ENCODE measurements at regions not wholly inside any gene's neighbourhood (a gene's known extent, or its start where the extent isn't known, plus 50 kb on each side); places are given as distances from the start of the nearest gene placed in this dataset.

GRCh38 chr6:63140114-63140513, 71.2 kb upstream of the FKBP1C start:
- H4K8ac ChIP-seq (ENCODE audit: low read depth, low read length) = no peak overlapping the region
- H3K36me3 ChIP-seq (ENCODE audit: control insufficient read depth in 1 of 2, insufficient read depth in 2 of 2, low read length in 2 of 2) = no peaks in the 10 kb centered on the region
- no peak overlapping the region for H2BK5ac ChIP-seq (ENCODE audit: low read depth, low read length, poor library complexity)
- no peak overlapping the region for H4K91ac ChIP-seq (ENCODE audit: low read depth, low read length)
- H3K9ac ChIP-seq (ENCODE audit: low read length) = no peak overlapping the region
- no peaks in the 10 kb centered on the region for H3K27me3 ChIP-seq (ENCODE audit: insufficient read depth, low read length)
- no peaks in the 10 kb centered on the region for H3K79me2 ChIP-seq (ENCODE audit: control insufficient read depth, insufficient read depth, low read length, poor library complexity)
- no peak overlapping the region for H3K14ac ChIP-seq (ENCODE audit: low read length)
- no peak for DNase-seq
- H2AFZ ChIP-seq (ENCODE audit: insufficient read depth, low read length, poor library complexity) = no peak overlapping the region
- H2BK12ac ChIP-seq (ENCODE audit: low read length) = no peak overlapping the region
- no peak overlapping the region for H3K4me3 ChIP-seq (ENCODE audit: low read depth, low read length)
- peaks cover 1% of the 10 kb centered on the region for H3K9me3 ChIP-seq (ENCODE audit: insufficient read depth, low read depth, low read length)
- H3K27ac ChIP-seq (ENCODE audit: low read depth, low read length) = no peak overlapping the region
- H4K12ac ChIP-seq (ENCODE audit: low read depth, low read length) = no peak overlapping the region
- no peak overlapping the region for H3K18ac ChIP-seq (ENCODE audit: low read length)
- no peak overlapping the region for H2BK120ac ChIP-seq (ENCODE audit: insufficient read depth, low read length, poor library complexity)
- WGBS (ENCODE audit: extremely low coverage, insufficient coverage, insufficient read length) = no CpG with 5 or more reads among the region's 3 CpGs
- H3K23ac ChIP-seq (ENCODE audit: low read length) = no peak overlapping the region
- no peaks in the 10 kb centered on the region for H3K4me1 ChIP-seq (ENCODE audit: control insufficient read depth in 1 of 2, insufficient read depth in 2 of 2, low read length in 2 of 2)
- no peaks in the 10 kb centered on the region for H3K79me1 ChIP-seq (ENCODE audit: low read length)
- no peak overlapping the region for H2AK5ac ChIP-seq (ENCODE audit: low read length)
- no peak overlapping the region for H3K4me2 ChIP-seq (ENCODE audit: low read length)
- no peak overlapping the region for H3K4ac ChIP-seq (ENCODE audit: low read depth, low read length)

- no peak overlapping the region for H4K91ac ChIP-seq (ENCODE audit: low read depth, low read length)
- no peak overlapping the region for H3K4me3 ChIP-seq (ENCODE audit: low read depth, low read length)
- H3K4ac ChIP-seq (ENCODE audit: low read depth, low read length) = no peak overlapping the region
- WGBS (ENCODE audit: extremely low coverage, insufficient coverage, insufficient read length) = no CpG with 5 or more reads among the region's 2 CpGs
- H3K4me1 ChIP-seq (ENCODE audit: control insufficient read depth in 1 of 2, insufficient read depth in 2 of 2, low read length in 2 of 2) = no peaks in the 10 kb centered on the region
- no peak overlapping the region for H2BK120ac ChIP-seq (ENCODE audit: insufficient read depth, low read length, poor library complexity)
- DNase-seq = no peak
- no peaks in the 10 kb centered on the region for H3K36me3 ChIP-seq (ENCODE audit: control insufficient read depth in 1 of 2, insufficient read depth in 2 of 2, low read length in 2 of 2)
- no peak overlapping the region for H3K9ac ChIP-seq (ENCODE audit: low read length)
- no peaks in the 10 kb centered on the region for H3K79me1 ChIP-seq (ENCODE audit: low read length)
- no peak overlapping the region for H3K14ac ChIP-seq (ENCODE audit: low read length)
- H3K79me2 ChIP-seq (ENCODE audit: control insufficient read depth, insufficient read depth, low read length, poor library complexity) = no peaks in the 10 kb centered on the region
- no peaks in the 10 kb centered on the region for H3K27me3 ChIP-seq (ENCODE audit: insufficient read depth, low read length)
- peaks cover 1% of the 10 kb centered on the region for H3K9me3 ChIP-seq (ENCODE audit: insufficient read depth, low read depth, low read length)
- H2BK12ac ChIP-seq (ENCODE audit: low read length) = no peak overlapping the region
- H3K27ac ChIP-seq (ENCODE audit: low read depth, low read length) = no peak overlapping the region
- no peak overlapping the region for H3K23ac ChIP-seq (ENCODE audit: low read length)
- H3K18ac ChIP-seq (ENCODE audit: low read length) = no peak overlapping the region
- H4K8ac ChIP-seq (ENCODE audit: low read depth, low read length) = no peak overlapping the region
- no peak overlapping the region for H2AFZ ChIP-seq (ENCODE audit: insufficient read depth, low read length, poor library complexity)
- no peak overlapping the region for H3K4me2 ChIP-seq (ENCODE audit: low read length)
- no peak overlapping the region for H4K12ac ChIP-seq (ENCODE audit: low read depth, low read length)
- no peak overlapping the region for H2AK5ac ChIP-seq (ENCODE audit: low read length)
- H2BK5ac ChIP-seq (ENCODE audit: low read depth, low read length, poor library complexity) = no peak overlapping the region
Observed at GRCh38 chr6:63140692-63141318, 70.5 kb upstream of the FKBP1C start.

GRCh38 chr6:63149730-63150129, 61.5 kb upstream of the FKBP1C start:
- Histone ChIP-seq H3K4me2 (ENCODE audit: low read length) (no peak overlapping the region), H2AK5ac (ENCODE audit: low read length) (no peak overlapping the region), H3K4me3 (ENCODE audit: low read depth, low read length) (no peak overlapping the region), H3K14ac (ENCODE audit: low read length) (no peak overlapping the region), H3K18ac (ENCODE audit: low read length) (no peak overlapping the region), H3K4ac (ENCODE audit: low read depth, low read length) (no peak overlapping the region), H4K91ac (ENCODE audit: low read depth, low read length) (no peak overlapping the region), H3K79me2 (ENCODE audit: control insufficient read depth, insufficient read depth, low read length, poor library complexity) (no peaks in the 10 kb centered on the region), H4K8ac (ENCODE audit: low read depth, low read length) (no peak overlapping the region), H3K9ac (ENCODE audit: low read length) (no peak overlapping the region), H2BK5ac (ENCODE audit: low read depth, low read length, poor library complexity) (no peak overlapping the region), H3K9me3 (ENCODE audit: insufficient read depth, low read depth, low read length) (no peaks in the 10 kb centered on the region), H2BK120ac (ENCODE audit: insufficient read depth, low read length, poor library complexity) (no peak overlapping the region), H3K27me3 (ENCODE audit: insufficient read depth, low read length) (no peaks in the 10 kb centered on the region), H3K36me3 (ENCODE audit: control insufficient read depth in 1 of 2, insufficient read depth in 2 of 2, low read length in 2 of 2) (no peaks in the 10 kb centered on the region), H3K4me1 (ENCODE audit: control insufficient read depth in 1 of 2, insufficient read depth in 2 of 2, low read length in 2 of 2) (no peaks in the 10 kb centered on the region), H2AFZ (ENCODE audit: insufficient read depth, low read length, poor library complexity) (no peak overlapping the region), H2BK12ac (ENCODE audit: low read length) (no peak overlapping the region), H3K23ac (ENCODE audit: low read length) (no peak overlapping the region), H3K79me1 (ENCODE audit: low read length) (no peaks in the 10 kb centered on the region), H4K12ac (ENCODE audit: low read depth, low read length) (no peak overlapping the region), H3K27ac (ENCODE audit: low read depth, low read length) (no peak overlapping the region)
- DNase-seq = no peak

GRCh38 chr6:63154535-63154934, 56.7 kb upstream of the FKBP1C start:
- WGBS (ENCODE audit: extremely low coverage, insufficient coverage, insufficient read length) = no CpG with 5 or more reads among the region's 2 CpGs
- no peak overlapping the region for H3K14ac ChIP-seq (ENCODE audit: low read length)
- H2BK5ac ChIP-seq (ENCODE audit: low read depth, low read length, poor library complexity) = no peak overlapping the region
- no peak overlapping the region for H4K12ac ChIP-seq (ENCODE audit: low read depth, low read length)
- no peak overlapping the region for H2AK5ac ChIP-seq (ENCODE audit: low read length)
- no peak overlapping the region for H2BK12ac ChIP-seq (ENCODE audit: low read length)
- H4K91ac ChIP-seq (ENCODE audit: low read depth, low read length) = no peak overlapping the region
- H3K4me2 ChIP-seq (ENCODE audit: low read length) = no peak overlapping the region
- no peak overlapping the region for H3K9ac ChIP-seq (ENCODE audit: low read length)
- H3K36me3 ChIP-seq (ENCODE audit: control insufficient read depth in 1 of 2, insufficient read depth in 2 of 2, low read length in 2 of 2) = no peaks in the 10 kb centered on the region
- no peaks in the 10 kb centered on the region for H3K9me3 ChIP-seq (ENCODE audit: insufficient read depth, low read depth, low read length)
- no peak overlapping the region for H3K23ac ChIP-seq (ENCODE audit: low read length)
- DNase-seq = no peak
- H3K79me1 ChIP-seq (ENCODE audit: low read length) = no peaks in the 10 kb centered on the region
- no peak overlapping the region for H4K8ac ChIP-seq (ENCODE audit: low read depth, low read length)
- H3K27me3 ChIP-seq (ENCODE audit: insufficient read depth, low read length) = no peaks in the 10 kb centered on the region
- no peak overlapping the region for H3K27ac ChIP-seq (ENCODE audit: low read depth, low read length)
- H3K18ac ChIP-seq (ENCODE audit: low read length) = no peak overlapping the region
- H2BK120ac ChIP-seq (ENCODE audit: insufficient read depth, low read length, poor library complexity) = no peak overlapping the region
- H2AFZ ChIP-seq (ENCODE audit: insufficient read depth, low read length, poor library complexity) = no peak overlapping the region
- H3K4ac ChIP-seq (ENCODE audit: low read depth, low read length) = no peak overlapping the region
- H3K4me1 ChIP-seq (ENCODE audit: control insufficient read depth in 1 of 2, insufficient read depth in 2 of 2, low read length in 2 of 2) = no peaks in the 10 kb centered on the region
- H3K4me3 ChIP-seq (ENCODE audit: low read depth, low read length) = no peak overlapping the region
- H3K79me2 ChIP-seq (ENCODE audit: control insufficient read depth, insufficient read depth, low read length, poor library complexity) = no peaks in the 10 kb centered on the region

Measured in trophoblast cell (in vitro differentiated cells and primary cell).